Left ventricle myocardium superior (tissue), 1 donor: ENCODE measurements at regions not wholly inside any gene's neighbourhood (a gene's known extent, or its start where the extent isn't known, plus 50 kb on each side); places are given as distances from the start of the nearest gene placed in this dataset.
A peak's percentile ranks its signal among the peaks of the same experiment; 100 is the strongest.

Source experiments
- ATAC-seq: fragments of 200-7000 bp; cut with Tn5 transposase; one replicate; pipeline ENCODE4 v1.9.1; 2020; ENCODE audit warnings: mild to moderate bottlenecking, moderate library complexity
- DNase-seq: peaks from one replicate; pipeline ENCODE4 v3.0.0-alpha.2; 2020
- intact Hi-C: fragments of 100-400 bp; cut with micrococcal nuclease; formaldehyde crosslinking; loops from one replicate; pipeline ENCODE4 v1.11.0; 2022
- donor health status: DM: no; HTN: yes; CAD: no; lungs with severe emphysema.

GRCh38 chr11:70735976-70736375, 337.6 kb downstream of the CTTN start:
- intact Hi-C loops = no loop called here
- ATAC-seq (no peak), DNase-seq (peak; percentile 4)

GRCh38 chr11:70736461-70736860, 338.1 kb downstream of the CTTN start:
- DNase-seq (peak; percentile 4), ATAC-seq (no peak)
- intact Hi-C loops = no loop called here

GRCh38 chr11:70736937-70737640, 338.8 kb downstream of the CTTN start:
- no peak for ATAC-seq
- intact Hi-C loops = no loop called here

GRCh38 chr11:70737816-70738630, 339.7 kb downstream of the CTTN start:
- DNase-seq (peak; percentile 21), ATAC-seq (no peak)
- intact Hi-C loops = no loop called here

More at GRCh38 chr11:70736937-70737640, 338.8 kb downstream of the CTTN start:
- DNase-seq = peak; percentile 9

GRCh38 chr11:70738661-70739060, 340.3 kb downstream of the CTTN start:
- ATAC-seq (no peak), DNase-seq (peak; percentile 6)
- intact Hi-C loops = no loop called here

- peak; percentile 5 for DNase-seq
- ATAC-seq = no peak
- intact Hi-C loops = no loop called here
Measured at GRCh38 chr11:70739091-70739490, 340.8 kb downstream of the CTTN start.

- ATAC-seq (no peak), DNase-seq (peak; percentile 5)
- intact Hi-C loops = no loop called here
Measured at GRCh38 chr11:70739811-70740487, 341.6 kb downstream of the CTTN start.

GRCh38 chr11:70740488-70740851, 342.1 kb downstream of the CTTN start:
- intact Hi-C loops = no loop called here
- DNase-seq = peak; percentile 3
- ATAC-seq = no peak

- DNase-seq (no peak), ATAC-seq (no peak)
- intact Hi-C loops = no loop called here
Measured at GRCh38 chr11:70741085-70741484, 342.8 kb downstream of the CTTN start.

GRCh38 chr11:70742553-70743291, 344.4 kb downstream of the CTTN start:
- no peak for DNase-seq
- intact Hi-C loops = no loop called here
- no peak for ATAC-seq

- intact Hi-C loops = no loop called here
- DNase-seq (no peak), ATAC-seq (no peak)
Measured at GRCh38 chr11:70743329-70743728, 345.0 kb downstream of the CTTN start.

- no peak for DNase-seq
- intact Hi-C loops = no loop called here
- ATAC-seq = no peak
Measured at GRCh38 chr11:70743941-70744351, 345.6 kb downstream of the CTTN start.

- DNase-seq = no peak
- no peak for ATAC-seq
- intact Hi-C loops = no loop called here
Measured at GRCh38 chr11:70744396-70745185, 346.3 kb downstream of the CTTN start.

- no peak for DNase-seq
Measured at GRCh38 chr11:70745451-70745850, 347.1 kb downstream of the CTTN start.

GRCh38 chr11:70745941-70746340, 347.6 kb downstream of the CTTN start:
- ATAC-seq = no peak
- intact Hi-C loops = no loop called here

More at GRCh38 chr11:70745451-70745850, 347.1 kb downstream of the CTTN start:
- ATAC-seq = no peak
- intact Hi-C loops = no loop called here

GRCh38 chr11:70746351-70746750, 348.0 kb downstream of the CTTN start:
- DNase-seq (no peak), ATAC-seq (no peak)
- intact Hi-C loops = no loop called here

More at GRCh38 chr11:70745941-70746340, 347.6 kb downstream of the CTTN start:
- no peak for DNase-seq

- no peak for DNase-seq
- no peak for ATAC-seq
- intact Hi-C loops = no loop called here
Measured at GRCh38 chr11:70747285-70747684, 349.0 kb downstream of the CTTN start.

GRCh38 chr11:70747921-70748320, 349.6 kb downstream of the CTTN start:
- no peak for DNase-seq
- no peak for ATAC-seq
- intact Hi-C loops = no loop called here
